ENCODE measurements at regions not wholly inside any gene's neighbourhood (a gene's known extent, or its start where the extent isn't known, plus 50 kb on each side); places are given as distances from the start of the nearest gene placed in this dataset.

GRCh38 chr5:129821477-129822131 is 73.7 kb downstream of the MINAR2 start:
- no peak for DNase-seq

- no peak for DNase-seq
Measured at GRCh38 chr5:129830288-129830687, 74.0 kb upstream of the CHSY3 start.

- DNase-seq = no peak
Measured at GRCh38 chr5:129836321-129836720, 67.9 kb upstream of the CHSY3 start.

GRCh38 chr5:129844764-129845163 is 59.5 kb upstream of the CHSY3 start:
- DNase-seq = no peak

GRCh38 chr5:129852747-129853352 is 51.4 kb upstream of the CHSY3 start:
- DNase-seq = peak; percentile 89

- DNase-seq = no peak
Measured at GRCh38 chr5:129853588-129853987, 50.7 kb upstream of the CHSY3 start.
